ENCODE measurements at regions not wholly inside any gene's neighbourhood (a gene's known extent, or its start where the extent isn't known, plus 50 kb on each side); places are given as distances from the start of the nearest gene placed in this dataset.

DNA sequence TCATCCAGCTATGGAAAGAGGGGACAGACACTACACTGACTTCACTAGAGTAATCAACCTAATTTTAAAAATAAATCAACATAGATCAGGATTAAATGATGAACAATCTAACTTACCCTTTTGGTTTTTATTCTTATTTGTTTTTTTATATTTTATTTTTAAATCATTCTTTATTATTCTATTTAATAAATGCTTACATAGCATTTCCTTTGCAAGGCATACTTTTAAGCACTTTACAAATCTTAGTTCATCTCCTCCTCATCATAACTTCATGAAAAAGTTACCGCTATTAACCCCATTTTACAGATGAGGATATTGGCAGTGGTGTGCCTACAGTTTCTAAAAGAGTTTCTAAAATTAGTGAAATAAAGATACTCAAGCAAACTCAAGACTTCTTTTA, 380.6 kb downstream of the TBC1D4 start:
- TF ChIP-seq, protein P1, sequence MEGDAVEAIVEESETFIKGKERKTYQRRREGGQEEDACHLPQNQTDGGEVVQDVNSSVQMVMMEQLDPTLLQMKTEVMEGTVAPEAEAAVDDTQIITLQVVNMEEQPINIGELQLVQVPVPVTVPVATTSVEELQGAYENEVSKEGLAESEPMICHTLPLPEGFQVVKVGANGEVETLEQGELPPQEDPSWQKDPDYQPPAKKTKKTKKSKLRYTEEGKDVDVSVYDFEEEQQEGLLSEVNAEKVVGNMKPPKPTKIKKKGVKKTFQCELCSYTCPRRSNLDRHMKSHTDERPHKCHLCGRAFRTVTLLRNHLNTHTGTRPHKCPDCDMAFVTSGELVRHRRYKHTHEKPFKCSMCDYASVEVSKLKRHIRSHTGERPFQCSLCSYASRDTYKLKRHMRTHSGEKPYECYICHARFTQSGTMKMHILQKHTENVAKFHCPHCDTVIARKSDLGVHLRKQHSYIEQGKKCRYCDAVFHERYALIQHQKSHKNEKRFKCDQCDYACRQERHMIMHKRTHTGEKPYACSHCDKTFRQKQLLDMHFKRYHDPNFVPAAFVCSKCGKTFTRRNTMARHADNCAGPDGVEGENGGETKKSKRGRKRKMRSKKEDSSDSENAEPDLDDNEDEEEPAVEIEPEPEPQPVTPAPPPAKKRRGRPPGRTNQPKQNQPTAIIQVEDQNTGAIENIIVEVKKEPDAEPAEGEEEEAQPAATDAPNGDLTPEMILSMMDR (IDR thresholded peaks at IDR 0.05): no peak
- TF ChIP-seq POLR2AphosphoS5 (IDR thresholded peaks at IDR 0.05) (no peak), POLR2A (IDR thresholded peaks at IDR 0.05; ENCODE audit: low read depth) (no peak), EP300 (IDR thresholded peaks at IDR 0.05) (no peak)
